HepG2 (cell line): ENCODE measurements at regions not wholly inside any gene's neighbourhood (a gene's known extent, or its start where the extent isn't known, plus 50 kb on each side); places are given as distances from the start of the nearest gene placed in this dataset.

Experiments
- CENPT ChIP-seq: sonication (generic); formaldehyde crosslinking; IDR thresholded peaks from 2 replicates; pipeline ENCODE4 v1.8.0; 2022; ENCODE audit warnings: low read depth, mild to moderate bottlenecking, moderate library complexity, missing genetic modification reagents
- CTCF ChIP-seq: sonication (generic); formaldehyde crosslinking; IDR thresholded peaks from 2 replicates; pipeline ENCODE4 v1.5.0; 2020; ENCODE audit warnings: mild to moderate bottlenecking, missing genetic modification reagents, moderate library complexity
- HOXA7 ChIP-seq: sonication (generic); formaldehyde crosslinking; IDR thresholded peaks from 2 replicates; pipeline ENCODE4 v1.8.1; 2022; ENCODE audit warnings: mild to moderate bottlenecking, missing genetic modification reagents, moderate library complexity
- JARID2 ChIP-seq: sonication (generic); formaldehyde crosslinking; IDR thresholded peaks from 2 replicates; pipeline ENCODE4 v1.8.1; 2023; ENCODE audit warnings: missing genetic modification reagents, inconsistent platforms; ENCODE audit not compliant: insufficient replicate concordance
- NCOR1 ChIP-seq: fragments of 200-600 bp; sonication (generic); IDR thresholded peaks from 2 replicates; pipeline ENCODE4 v1.7.0; 2017; ENCODE audit warnings: antibody characterized with exemption, low read length, borderline replicate concordance
- PAX8 ChIP-seq: sonication (generic); formaldehyde crosslinking; IDR thresholded peaks from 2 replicates; pipeline ENCODE4 v1.8.0; 2022; ENCODE audit warnings: mild to moderate bottlenecking, missing genetic modification reagents, borderline replicate concordance
- POLR2AphosphoS2 ChIP-seq: IDR thresholded peaks from 2 replicates; pipeline ENCODE4 v1.6.1; 2011; ENCODE audit warnings: low read depth, low read length, improper control_type of control experiment
- SETDB1 ChIP-seq: sonication (generic); formaldehyde crosslinking; IDR thresholded peaks from 2 replicates; pipeline ENCODE4 v1.5.1; 2020; ENCODE audit warnings: missing genetic modification reagents, mild to moderate bottlenecking, borderline replicate concordance
- SRSF1 ChIP-seq: fragments of 200-400 bp; formaldehyde crosslinking; optimal IDR thresholded peaks from 2 replicates; pipeline ENCODE3; 2017; ENCODE audit warnings: mild to moderate bottlenecking, low read depth, low read length, moderate library complexity
- TEAD3 ChIP-seq: optimal IDR thresholded peaks from 2 replicates; pipeline ENCODE3; 2016; ENCODE audit warnings: borderline replicate concordance
- THRA ChIP-seq: sonication (generic); formaldehyde crosslinking; IDR thresholded peaks from 2 replicates; pipeline ENCODE4 v1.4.0; 2020; ENCODE audit warnings: missing genetic modification reagents, borderline replicate concordance
- ZFP36 ChIP-seq: fragments of 150-350 bp; IDR thresholded peaks from 2 replicates; pipeline ENCODE4 v1.6.1; 2018; ENCODE audit warnings: borderline replicate concordance, low read length, low read depth; ENCODE audit not compliant: partially characterized antibody
- ZFY ChIP-seq: sonication (generic); formaldehyde crosslinking; IDR thresholded peaks from 2 replicates; pipeline ENCODE4 v1.4.0; 2020; ENCODE audit warnings: missing genetic modification reagents
- TF ChIP-seq, protein P1 (sequence below): sonication (generic); formaldehyde crosslinking; IDR thresholded peaks from 2 replicates; pipeline ENCODE4 v1.8.1; 2022; ENCODE audit warnings: low read depth, mild to moderate bottlenecking, missing genetic modification reagents

- TF ChIP-seq SETDB1 (CRISPR knock-in tag), result no peak
- TF ChIP-seq, protein P1, sequence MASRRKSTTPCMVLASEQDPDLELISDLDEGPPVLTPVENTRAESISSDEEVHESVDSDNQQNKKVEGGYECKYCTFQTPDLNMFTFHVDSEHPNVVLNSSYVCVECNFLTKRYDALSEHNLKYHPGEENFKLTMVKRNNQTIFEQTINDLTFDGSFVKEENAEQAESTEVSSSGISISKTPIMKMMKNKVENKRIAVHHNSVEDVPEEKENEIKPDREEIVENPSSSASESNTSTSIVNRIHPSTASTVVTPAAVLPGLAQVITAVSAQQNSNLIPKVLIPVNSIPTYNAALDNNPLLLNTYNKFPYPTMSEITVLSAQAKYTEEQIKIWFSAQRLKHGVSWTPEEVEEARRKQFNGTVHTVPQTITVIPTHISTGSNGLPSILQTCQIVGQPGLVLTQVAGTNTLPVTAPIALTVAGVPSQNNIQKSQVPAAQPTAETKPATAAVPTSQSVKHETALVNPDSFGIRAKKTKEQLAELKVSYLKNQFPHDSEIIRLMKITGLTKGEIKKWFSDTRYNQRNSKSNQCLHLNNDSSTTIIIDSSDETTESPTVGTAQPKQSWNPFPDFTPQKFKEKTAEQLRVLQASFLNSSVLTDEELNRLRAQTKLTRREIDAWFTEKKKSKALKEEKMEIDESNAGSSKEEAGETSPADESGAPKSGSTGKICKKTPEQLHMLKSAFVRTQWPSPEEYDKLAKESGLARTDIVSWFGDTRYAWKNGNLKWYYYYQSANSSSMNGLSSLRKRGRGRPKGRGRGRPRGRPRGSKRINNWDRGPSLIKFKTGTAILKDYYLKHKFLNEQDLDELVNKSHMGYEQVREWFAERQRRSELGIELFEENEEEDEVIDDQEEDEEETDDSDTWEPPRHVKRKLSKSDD (CRISPR knock-in tag), result no peak
- TF ChIP-seq HOXA7 (CRISPR knock-in tag), result no peak
- no peak for TF ChIP-seq NCOR1
- peak; percentile 69; the same call in 1 of the 2 replicates for TF ChIP-seq THRA (CRISPR knock-in tag)
- no peak for TF ChIP-seq ZFY
- no peak for TF ChIP-seq ZFP36
- no peak for TF ChIP-seq SRSF1
- no peak for TF ChIP-seq POLR2AphosphoS2
- TF ChIP-seq CTCF (CRISPR knock-in tag), result no peak
- no peak for TF ChIP-seq TEAD3
- no peak for TF ChIP-seq JARID2 (CRISPR knock-in tag)
- TF ChIP-seq CENPT (CRISPR knock-in tag), result no peak
- TF ChIP-seq PAX8 (CRISPR knock-in tag), result no peak
Observed at GRCh38 chr3:196135693-196136639, 54.1 kb upstream of the TFRC start.
